GM21360 (cell line): ENCODE measurements at regions not wholly inside any gene's neighbourhood (a gene's known extent, or its start where the extent isn't known, plus 50 kb on each side); places are given as distances from the start of the nearest gene placed in this dataset.
"Not testable (repeated sequence)": the region's sequence is repeated elsewhere in the genome, so short reads cannot be mapped to it uniquely, and the experiment has no call there.

Experiments
- ATAC-seq: cut with Tn5 transposase; IDR thresholded peaks from one replicate; pipeline ENCODE4 v1.9.1; 2021; ENCODE audit warnings: mild to moderate bottlenecking, moderate library complexity; ENCODE audit not compliant: unreplicated experiment

DNA sequence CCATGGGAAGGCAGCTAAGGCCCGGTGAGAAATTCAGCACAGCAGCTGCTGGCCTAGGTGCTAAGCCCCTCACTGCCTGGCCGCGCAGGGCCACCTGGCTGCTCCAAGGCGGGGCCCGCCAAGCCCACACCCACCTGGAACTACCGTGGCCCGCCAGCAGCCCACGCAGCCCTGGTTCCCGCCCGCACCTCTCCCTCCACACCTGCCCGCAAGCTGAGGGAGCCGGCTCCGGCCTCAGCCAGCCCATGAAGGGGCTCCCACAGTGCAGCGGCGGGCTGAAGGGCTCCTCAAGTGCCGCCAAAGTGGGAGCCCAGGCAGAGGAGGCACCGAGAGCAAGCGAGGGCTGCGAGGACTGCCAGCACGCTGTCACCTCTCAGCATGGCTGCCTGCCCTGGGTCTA, 146.9 kb upstream of the APOOL start:
- not testable (repeated sequence) for ATAC-seq

DNA sequence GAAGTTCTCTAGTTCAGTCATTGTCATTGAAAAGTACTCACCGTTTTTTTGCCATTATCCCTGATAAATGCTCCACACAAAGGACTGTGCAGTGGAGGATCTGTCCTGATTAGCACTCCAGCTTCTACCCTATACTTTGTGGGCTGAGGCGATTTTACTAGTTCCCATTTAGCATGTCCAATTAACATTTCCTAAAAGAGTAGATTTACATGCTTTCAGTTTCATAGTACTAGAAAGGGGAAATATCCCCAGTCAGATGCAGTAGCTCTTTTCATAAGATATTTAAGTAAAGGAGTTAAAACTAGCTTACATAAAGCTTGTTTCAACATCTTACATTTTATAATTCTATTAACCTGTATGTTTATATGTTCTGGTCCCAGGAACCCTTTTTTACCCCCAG, 144.9 kb upstream of the APOOL start:
- not testable (repeated sequence) for ATAC-seq

DNA sequence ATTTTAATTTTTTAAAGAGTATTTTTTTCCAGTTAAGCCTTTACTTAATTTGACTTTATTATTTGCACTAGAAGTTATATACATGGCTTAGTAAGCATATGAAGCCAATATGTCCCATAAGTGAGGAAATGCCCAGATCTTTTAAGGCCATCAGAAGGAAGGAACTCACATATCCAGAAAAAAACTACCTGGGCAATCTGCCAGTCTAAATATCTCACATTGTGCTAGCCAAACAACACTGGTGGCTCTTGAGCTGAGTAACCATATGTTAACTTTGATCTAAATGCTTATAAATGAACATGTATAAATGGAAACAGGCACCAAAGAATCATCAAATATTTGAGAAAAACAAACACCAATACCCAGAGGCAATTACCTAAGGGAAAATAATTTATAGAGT, 138.6 kb upstream of the APOOL start:
- ATAC-seq: no peak

DNA sequence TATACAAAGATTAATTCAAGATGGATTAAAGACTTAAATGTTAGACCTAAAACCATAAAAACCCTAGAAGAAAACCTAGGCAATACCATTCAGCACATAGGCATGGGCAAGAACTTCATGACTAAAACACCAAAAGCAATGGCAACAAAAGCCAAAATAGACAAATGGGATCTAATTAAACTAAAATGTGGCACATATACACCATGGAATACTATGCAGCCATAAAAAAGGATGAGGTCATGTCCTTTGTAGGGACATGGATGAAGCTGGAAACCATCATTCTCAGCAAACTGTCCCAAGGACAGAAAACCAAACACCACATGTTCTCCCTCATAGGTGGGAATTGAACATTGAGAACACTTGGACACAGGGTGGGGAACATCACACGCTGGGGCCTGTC, 133.4 kb upstream of the APOOL start:
- not testable (repeated sequence) for ATAC-seq

DNA sequence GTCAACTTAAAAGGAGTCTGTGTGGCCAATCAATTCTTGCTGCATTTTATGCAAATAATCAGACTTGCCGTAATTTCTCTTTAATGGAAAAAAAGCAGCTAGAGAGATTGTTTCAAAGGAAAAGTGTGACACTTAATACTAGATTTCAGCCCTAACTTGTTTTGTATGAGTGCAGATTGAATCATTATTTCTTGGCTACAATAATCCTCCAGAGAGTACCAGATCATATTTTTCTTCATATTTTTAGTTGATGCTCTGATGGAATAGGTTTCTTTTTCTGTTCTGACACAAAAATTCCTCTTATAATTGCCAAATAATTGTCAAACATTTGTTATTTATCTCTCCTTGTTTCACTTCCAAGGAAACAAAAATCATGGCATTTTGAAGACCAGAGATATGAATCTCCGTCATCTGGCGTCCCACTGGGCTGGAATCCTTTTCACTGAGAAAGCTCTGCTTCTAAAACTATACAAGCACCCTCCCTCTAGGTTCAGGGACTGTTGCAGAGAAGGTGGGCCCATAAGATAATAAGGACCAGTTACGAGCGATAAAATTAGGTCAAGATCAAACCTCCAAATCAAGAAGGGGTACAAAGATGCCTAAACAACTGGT, 131.4 kb upstream of the APOOL start:
- not testable (repeated sequence) for ATAC-seq

DNA sequence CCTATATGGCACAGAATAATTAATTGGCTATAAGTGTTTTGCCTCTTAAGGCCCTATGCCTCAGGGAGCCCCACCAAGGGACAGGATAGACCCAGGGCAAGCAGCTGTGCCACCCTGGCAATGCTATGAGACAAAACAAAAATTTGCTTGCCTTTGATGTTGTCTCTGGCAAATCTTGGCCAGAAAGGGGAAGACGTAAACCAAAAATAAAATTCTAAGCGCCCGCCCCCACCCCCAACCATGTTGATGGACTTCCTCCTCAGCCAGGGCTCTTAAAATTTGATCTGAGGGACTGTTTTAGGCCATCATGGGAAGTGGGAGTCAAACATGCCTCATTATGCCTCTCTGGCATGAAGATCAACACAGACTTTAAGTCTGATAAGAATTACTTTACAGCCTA, 130.5 kb upstream of the APOOL start:
- ATAC-seq: no peak

DNA sequence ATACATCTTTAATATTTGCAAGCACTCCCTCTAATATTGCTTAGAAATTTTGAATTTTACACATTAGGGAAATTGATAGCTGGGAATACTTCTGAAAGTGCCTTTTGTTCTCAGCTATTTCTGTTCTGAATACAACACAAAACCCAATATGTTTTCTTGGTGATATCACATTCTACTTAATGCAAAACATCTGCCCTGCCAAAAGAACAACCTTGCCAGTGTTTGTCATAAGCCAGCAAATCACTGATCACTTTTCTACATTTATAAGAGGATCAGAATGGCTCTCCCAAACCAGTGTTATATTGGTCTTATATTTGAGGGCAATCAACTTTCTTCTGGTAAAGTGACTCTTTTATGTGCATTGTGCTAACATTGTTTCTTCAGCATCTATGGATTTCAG, 126.8 kb upstream of the APOOL start:
- no peak for ATAC-seq

DNA sequence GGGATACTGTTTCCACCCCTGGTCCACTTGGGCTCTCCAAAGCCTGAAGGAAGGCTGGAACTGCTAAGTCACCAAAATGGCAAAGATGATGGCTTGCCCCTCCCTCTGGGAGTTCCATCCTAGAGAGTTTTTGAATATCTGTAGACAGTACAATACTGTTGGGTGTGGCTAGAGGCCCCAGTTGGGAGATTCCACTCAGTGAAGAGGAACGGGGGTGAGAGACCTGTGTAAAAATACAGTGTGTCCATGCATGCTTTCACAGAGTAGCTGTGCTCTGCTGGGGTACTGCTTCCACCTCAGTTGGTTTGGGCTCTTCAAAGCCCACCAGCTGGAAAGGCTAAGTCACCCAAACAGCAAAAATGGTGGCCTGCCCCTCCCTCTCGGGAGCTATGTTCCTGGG, 109.8 kb upstream of the APOOL start:
- no peak for ATAC-seq

DNA sequence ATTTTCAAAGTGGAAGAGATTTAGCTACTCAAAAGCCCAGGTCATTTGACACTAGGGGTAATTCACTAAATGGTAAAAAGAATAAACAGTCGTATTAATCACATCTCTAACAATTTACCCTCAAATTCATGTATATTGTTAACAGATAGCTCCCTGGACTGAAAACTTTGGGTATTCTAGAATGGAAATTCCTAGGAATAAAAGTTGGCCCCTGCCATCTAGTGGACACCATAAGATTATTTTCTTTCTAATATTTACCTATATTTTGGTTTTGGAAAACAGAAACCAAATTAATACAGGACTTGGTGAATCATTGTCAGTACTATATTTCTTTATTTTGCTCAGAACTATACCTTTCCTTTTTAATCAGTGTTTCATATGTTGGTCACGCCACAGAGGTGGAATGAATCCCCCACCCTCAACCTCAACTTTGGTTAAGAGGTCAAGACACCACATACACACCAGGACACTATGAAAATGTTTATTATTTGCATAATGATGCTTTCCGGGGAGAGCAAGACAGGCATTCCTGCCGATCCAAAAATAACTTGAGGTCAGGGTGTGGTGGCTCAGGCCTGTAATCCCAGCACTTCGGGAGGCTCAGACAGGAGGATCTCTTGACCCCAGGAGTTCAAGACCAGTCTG, 96.2 kb upstream of the APOOL start:
- ATAC-seq: no peak

DNA sequence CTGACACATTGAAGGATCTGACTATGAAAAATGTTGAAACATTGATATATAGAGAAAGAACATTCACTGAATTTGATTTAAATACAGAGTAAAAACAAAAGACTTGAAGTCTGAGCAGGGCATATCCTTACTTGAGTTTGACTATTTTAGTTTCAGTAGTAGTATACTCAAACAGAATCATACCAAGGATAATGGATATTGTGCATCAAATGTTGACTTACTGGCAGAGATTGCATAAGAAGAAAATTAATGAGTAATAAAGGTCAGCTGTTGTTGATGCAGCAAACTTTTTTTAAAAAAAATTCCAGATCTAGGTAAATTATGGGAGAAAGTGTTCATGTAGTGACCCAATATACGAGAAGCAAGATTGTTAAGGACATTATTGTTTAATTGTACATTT, 94.5 kb upstream of the APOOL start:
- ATAC-seq: no peak

DNA sequence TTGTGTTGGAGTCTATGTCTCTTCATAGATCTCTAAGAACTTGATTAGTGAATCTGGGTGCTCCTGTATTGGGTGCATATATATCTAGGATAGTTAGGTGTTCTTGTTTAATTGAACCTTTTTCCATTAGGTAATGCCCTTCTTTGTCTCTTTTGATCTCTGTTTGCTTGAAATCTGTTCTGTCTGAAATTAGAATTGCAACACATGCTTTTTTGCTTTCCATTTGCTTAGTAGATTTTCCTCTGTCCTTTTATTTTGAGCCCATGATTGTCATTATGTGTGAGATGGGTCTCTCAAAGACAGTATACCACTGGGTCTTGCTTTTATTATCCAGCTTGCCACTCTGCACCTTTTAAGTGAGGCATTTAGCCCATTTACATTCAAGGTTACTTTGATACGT, 79.1 kb upstream of the APOOL start:
- ATAC-seq: no peak

DNA sequence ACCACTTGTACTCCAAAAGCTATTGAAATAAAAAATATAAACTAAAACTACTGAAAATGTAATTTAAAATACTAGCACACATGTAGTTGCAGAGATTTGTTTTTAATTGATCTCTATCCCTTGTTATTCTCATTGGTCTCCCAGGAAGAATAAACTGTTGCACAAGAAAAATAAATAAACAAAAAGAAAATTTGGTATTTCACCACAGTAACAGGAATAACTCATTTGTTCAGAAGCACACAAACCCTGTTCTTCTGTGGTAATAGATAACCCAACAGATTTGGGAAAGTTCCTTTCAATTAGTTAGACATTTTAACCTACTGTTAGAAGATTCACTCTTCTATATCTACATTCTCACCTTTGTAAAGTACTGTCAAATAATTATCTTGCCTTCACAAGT, 70.9 kb upstream of the APOOL start:
- no peak for ATAC-seq

DNA sequence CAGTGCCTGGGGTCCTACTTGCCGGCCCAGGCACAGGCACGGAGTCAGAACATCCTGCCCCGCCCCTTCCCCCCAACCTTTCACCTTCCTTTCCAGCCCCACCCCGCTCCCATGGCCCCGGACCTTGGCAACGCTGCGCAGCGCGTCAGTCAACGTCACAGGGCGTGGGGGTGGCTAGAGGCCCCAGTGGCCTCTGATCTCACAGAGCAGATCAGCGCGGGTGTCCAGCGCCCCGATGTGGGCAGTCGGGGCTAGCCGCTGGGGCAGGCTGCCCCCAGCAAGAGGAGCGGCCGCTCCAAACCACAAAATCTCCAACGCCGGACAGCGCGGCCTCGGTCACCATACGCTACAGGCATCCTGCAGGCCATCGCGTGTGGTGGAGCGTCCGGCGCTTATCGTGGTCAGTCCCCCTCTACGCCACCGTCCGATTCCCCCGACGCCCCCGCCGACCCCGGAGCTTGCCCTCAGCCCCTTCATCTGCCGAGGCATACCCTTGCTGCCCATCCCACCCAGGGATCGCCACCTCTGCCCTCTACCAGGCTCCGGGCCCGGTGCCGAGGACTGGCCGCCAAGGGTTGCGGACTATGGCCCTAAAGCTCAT, 69.6 kb upstream of the APOOL start:
- ATAC-seq: no peak
